ENCODE measurements at regions not wholly inside any gene's neighbourhood (a gene's known extent, or its start where the extent isn't known, plus 50 kb on each side); places are given as distances from the start of the nearest gene placed in this dataset.

- TF ChIP-seq CTCF (IDR thresholded peaks at IDR 0.05) (no peak), EP300 (IDR thresholded peaks at IDR 0.05) (no peak), POLR2A (IDR thresholded peaks at IDR 0.05) (no peak)
These were observed 347.3 kb upstream of the CDH6 start for GRCh38 chr5:30846171-30846570.
